A673 (cell line): ENCODE measurements at regions not wholly inside any gene's neighbourhood (a gene's known extent, or its start where the extent isn't known, plus 50 kb on each side); places are given as distances from the start of the nearest gene placed in this dataset.

Experiments used
- BruUV-seq: library from RNA; stranded (reverse); fragments of 400-500 nt; replicated peaks from 2 replicates; lab custom pipeline; 2021; lab: Mats Ljungman, UMichigan
- CTCF ChIA-PET: fragments of 300-600 bp; sonication (Branson Sonifier 250); formaldehyde crosslinking; loops from one replicate; lab custom pipeline; 2022; ENCODE audit warnings: antibody characterized with exemption; lab: Charles Lee
- POLR2A ChIA-PET: fragments of 300-600 bp; sonication (Branson Sonifier 250); formaldehyde crosslinking; loops from one replicate; lab custom pipeline; 2022; ENCODE audit warnings: antibody characterized with exemption; ENCODE audit not compliant: low non-redundant PET; lab: Charles Lee
- DNase-seq: peaks from one replicate; pipeline ENCODE4 v3.0.0-alpha.2; 2015; ENCODE audit warnings: low spot score
- H3K27ac ChIP-seq: fragments of 200-600 bp; sonication (generic); 2 replicates; pipeline ENCODE4 v1.5.1; 2016; ENCODE audit warnings: mixed run types, low read depth, mild to moderate bottlenecking, mixed read lengths, antibody characterized with exemption, low read length; ENCODE audit not compliant: poor library complexity, severe bottlenecking
- H3K27me3 ChIP-seq: fragments of 200-600 bp; sonication (generic); replicated peaks from 2 replicates; pipeline ENCODE4 v1.6.1; 2017; ENCODE audit warnings: mixed run types, low read depth, mild to moderate bottlenecking, mixed read lengths, antibody characterized with exemption, low read length; ENCODE audit not compliant: insufficient read depth, poor library complexity
- H3K36me3 ChIP-seq: fragments of 200-600 bp; sonication (generic); 2 replicates; pipeline ENCODE4 v1.6.1; 2016; ENCODE audit warnings: mixed run types, mild to moderate bottlenecking, mixed read lengths, antibody characterized with exemption, low read length; ENCODE audit not compliant: insufficient read depth, poor library complexity, severe bottlenecking
- H3K4me1 ChIP-seq: fragments of 200-600 bp; sonication (generic); 2 replicates; pipeline ENCODE4 v1.6.1; 2017; ENCODE audit warnings: mixed run types, mild to moderate bottlenecking, mixed read lengths, antibody characterized with exemption, low read length; ENCODE audit not compliant: insufficient read depth, poor library complexity, severe bottlenecking
- H3K4me3 ChIP-seq: fragments of 200-600 bp; sonication (generic); 2 replicates; pipeline ENCODE4 v1.5.1; 2016; ENCODE audit warnings: low read depth, mixed run types, mild to moderate bottlenecking, mixed read lengths, low read length; ENCODE audit not compliant: poor library complexity, severe bottlenecking
- H3K9me3 ChIP-seq: fragments of 200-600 bp; sonication (generic); 2 replicates; pipeline ENCODE4 v1.6.1; 2016; ENCODE audit warnings: mixed run types, low read depth, mild to moderate bottlenecking, mixed read lengths, antibody characterized with exemption, low read length; ENCODE audit not compliant: poor library complexity, severe bottlenecking
- CTCF ChIP-seq: fragments of 300-800, 200-600 bp; sonication (generic); conservative IDR thresholded peaks from 2 replicates; pipeline ENCODE4 v1.5.1; 2017; ENCODE audit warnings: low read depth, mild to moderate bottlenecking, antibody characterized with exemption, low read length, moderate library complexity, mixed read lengths
- EZH2 ChIP-seq: fragments of 200-600 bp; sonication (generic); IDR thresholded peaks from 2 replicates; pipeline ENCODE4 v1.6.1; 2017; ENCODE audit warnings: borderline replicate concordance, low read depth, mild to moderate bottlenecking, mixed read lengths, antibody characterized with exemption, low read length; ENCODE audit not compliant: poor library complexity, severe bottlenecking
- intact Hi-C: fragments of 100-400 bp; cut with micrococcal nuclease; formaldehyde crosslinking; loops from one replicate; pipeline ENCODE4 v1.10.0; 2022; ENCODE audit not compliant: unreplicated experiment

- intact Hi-C loops: loop anchor here (5.0 kb wide), 1 partner anchor 50 kb away; no protein-coding TSS in a partner anchor
- H3K36me3 ChIP-seq: no peaks in the 10 kb centered on the region
- no peaks in the 10 kb centered on the region for H3K27me3 ChIP-seq
- no peak for DNase-seq
- H3K4me1 ChIP-seq: no peaks in the 10 kb centered on the region
- no peaks in the 10 kb centered on the region for H3K9me3 ChIP-seq
- ChIA-PET POLR2A (no interaction called here), CTCF (no interaction called here)
- TF ChIP-seq CTCF (no peak), EZH2 (no peak)
- BruUV-seq: no TSS peak
- no peak overlapping the region for H3K4me3 ChIP-seq
- H3K27ac ChIP-seq: no peak overlapping the region
Observed at GRCh38 chr9:83132768-83133167, 69.8 kb upstream of the RASEF start.

- no peaks in the 10 kb centered on the region for H3K9me3 ChIP-seq
- ChIA-PET POLR2A (no interaction called here), CTCF (no interaction called here)
- intact Hi-C loops: loop anchor here (5.0 kb wide), 1 partner anchor 52 kb away; no protein-coding TSS in a partner anchor
- no peaks in the 10 kb centered on the region for H3K4me1 ChIP-seq
- peaks cover 5% of the 10 kb centered on the region for H3K27me3 ChIP-seq
- no peak overlapping the region for H3K4me3 ChIP-seq
- no peak for DNase-seq
- no peak overlapping the region for H3K27ac ChIP-seq
- TF ChIP-seq EZH2 (no peak), CTCF (no peak)
- no peaks in the 10 kb centered on the region for H3K36me3 ChIP-seq
- BruUV-seq: no TSS peak
Observed at GRCh38 chr9:83130541-83130940, 67.6 kb upstream of the RASEF start.

GRCh38 chr9:83125671-83126070 lies 62.7 kb upstream of the RASEF start:
- no peak for DNase-seq
- Histone ChIP-seq H3K27me3 (peaks cover 8% of the 10 kb centered on the region), H3K4me1 (no peaks in the 10 kb centered on the region), H3K27ac (no peak overlapping the region), H3K9me3 (no peaks in the 10 kb centered on the region), H3K36me3 (no peaks in the 10 kb centered on the region), H3K4me3 (no peak overlapping the region)
- TF ChIP-seq CTCF (no peak), EZH2 (no peak)
- no TSS peak for BruUV-seq
- POLR2A ChIA-PET: no interaction called here
- intact Hi-C loops: no loop called here
- CTCF ChIA-PET: no interaction called here
